H1 (cell line): ENCODE measurements at regions not wholly inside any gene's neighbourhood (a gene's known extent, or its start where the extent isn't known, plus 50 kb on each side); places are given as distances from the start of the nearest gene placed in this dataset.

Experiments
- CTCF ChIA-PET: fragments of 300-600 bp; sonication (Branson Sonifier 250); formaldehyde crosslinking; loops from one replicate; lab custom pipeline; 2021; ENCODE audit not compliant: partially characterized antibody; lab: Charles Lee
- POLR2A ChIA-PET: fragments of 300-600 bp; sonication (Branson Sonifier 250); formaldehyde crosslinking; loops from one replicate; lab custom pipeline; 2021; ENCODE audit warnings: inconsistent platforms; ENCODE audit not compliant: partially characterized antibody; lab: Charles Lee
- DNase-seq, 2 experiments: peaks; one replicate each; pipeline versions ENCODE4 v3.0.0 to v3.0.0-alpha.2; 2010 to 2022; ENCODE audit warnings: low spot score in 2 of 2, low read depth in 1 of 2, mixed read lengths in 1 of 2
- FAIRE-seq: peaks from 2 replicates; lab custom pipeline; 2011; peaks lifted over from hg19 to GRCh38; lab: Jason Lieb, UNC
- H2AFZ ChIP-seq: 2 replicates; pipeline ENCODE4 v1.8.1; 2012; ENCODE audit warnings: low read length, inconsistent platforms
- H2AK5ac ChIP-seq: 2 replicates; pipeline ENCODE4 v1.6.1; 2013; ENCODE audit warnings: low read depth, low read length
- H2BK120ac ChIP-seq: replicated peaks from 2 replicates; pipeline ENCODE3; 2013; ENCODE audit warnings: low read depth, low read length, inconsistent platforms
- H2BK12ac ChIP-seq: 2 replicates; pipeline ENCODE4 v1.6.1; 2013; ENCODE audit warnings: low read depth, low read length
- H2BK15ac ChIP-seq: 2 replicates; pipeline ENCODE4 v1.6.1; 2013; ENCODE audit warnings: low read length
- H2BK20ac ChIP-seq: 2 replicates; pipeline ENCODE4 v1.6.1; 2013; ENCODE audit warnings: low read length
- H2BK5ac ChIP-seq: 2 replicates; pipeline ENCODE4 v1.6.1; 2013; ENCODE audit warnings: low read depth, low read length
- H3K14ac ChIP-seq: 2 replicates; pipeline ENCODE4 v1.6.1; 2013; ENCODE audit warnings: inconsistent platforms; ENCODE audit not compliant: insufficient read length
- H3K18ac ChIP-seq: 2 replicates; pipeline ENCODE4 v1.6.1; 2013; ENCODE audit warnings: low read length; ENCODE audit errors: extremely low read depth
- H3K23ac ChIP-seq: 2 replicates; pipeline ENCODE4 v1.6.1; 2013; ENCODE audit warnings: inconsistent platforms; ENCODE audit not compliant: insufficient read length
- H3K23me2 ChIP-seq: 2 replicates; pipeline ENCODE4 v1.6.1; 2013; ENCODE audit warnings: low read depth, low read length
- H3K27ac ChIP-seq: 2 replicates; pipeline ENCODE4 v1.6.1; 2011; ENCODE audit warnings: low read depth, low read length, inconsistent platforms
- H3K27me3 ChIP-seq, 4 experiments: replicated peaks in 1 of 4; 1 replicate in 1 of 4; 2 replicates in 3 of 4; pipeline versions ENCODE4 v1.6.1 to v1.8.1; 2011 to 2013; ENCODE audit warnings: low read length in 3 of 4, mild to moderate bottlenecking in 3 of 4, inconsistent platforms in 2 of 4, mixed read lengths in 2 of 4, moderate library complexity in 1 of 4; ENCODE audit not compliant: control insufficient read depth in 3 of 4, insufficient read depth in 3 of 4; ENCODE audit errors: extremely low read depth in 1 of 4
- H3K36me3 ChIP-seq, 4 experiments: 2 replicates each; pipeline versions ENCODE4 v1.6.1 to v1.8.1; 2011 to 2013; ENCODE audit warnings: mild to moderate bottlenecking in 4 of 4, low read length in 3 of 4, moderate library complexity in 2 of 4, control low read depth in 1 of 4, inconsistent platforms in 1 of 4; ENCODE audit not compliant: insufficient read depth in 4 of 4, control insufficient read depth in 2 of 4
- H3K4ac ChIP-seq: replicated peaks from 2 replicates; pipeline ENCODE3; 2013; ENCODE audit warnings: low read length, low read depth, mixed read lengths, inconsistent platforms; ENCODE audit not compliant: insufficient read length
- H3K4me1 ChIP-seq, 4 experiments: replicated peaks in 1 of 4; 1 replicate in 1 of 4; 2 replicates in 3 of 4; pipeline versions ENCODE4 v1.6.1 to v1.8.1; 2011 to 2013; ENCODE audit warnings: low read length in 3 of 4, inconsistent platforms in 2 of 4, mixed read lengths in 1 of 4; ENCODE audit not compliant: insufficient read depth in 4 of 4, control insufficient read depth in 3 of 4
- H3K4me2 ChIP-seq, 2 experiments: 2 replicates each; pipeline versions ENCODE4 v1.6.1 to v1.8.1; 2011 to 2013; ENCODE audit warnings: low read depth in 2 of 2, low read length in 2 of 2, control low read depth in 1 of 2, inconsistent platforms in 1 of 2, mild to moderate bottlenecking in 1 of 2; ENCODE audit not compliant: insufficient read depth in 1 of 2
- H3K4me3 ChIP-seq, 4 experiments: fragments of 200-600, 300-600 bp in 1 of 4; sonication (generic), shearing (Covaris generic), sonication (Bioruptor Twin) in 1 of 4; 2 replicates each; pipeline versions ENCODE4 v1.5.1 to v1.8.1; 2011 to 2016; ENCODE audit warnings: low read length in 4 of 4, low read depth in 3 of 4, control low read depth in 2 of 4, inconsistent platforms in 2 of 4, mild to moderate bottlenecking in 2 of 4, mixed read lengths in 1 of 4, moderate library complexity in 1 of 4; ENCODE audit not compliant: insufficient read depth in 2 of 4; ENCODE audit errors: extremely low read depth in 1 of 4
- H3K56ac ChIP-seq: replicated peaks from 2 replicates; pipeline ENCODE3; 2013; ENCODE audit warnings: low read depth, mild to moderate bottlenecking, mixed read lengths, low read length, inconsistent platforms; ENCODE audit not compliant: insufficient read length
- H3K79me1 ChIP-seq: 2 replicates; pipeline ENCODE4 v1.6.1; 2013; ENCODE audit warnings: low read depth, low read length, control low read depth
- H3K79me2 ChIP-seq, 2 experiments: 2 replicates each; pipeline versions ENCODE4 v1.6.1 to v1.8.1; 2012 to 2013; ENCODE audit warnings: low read length in 2 of 2, mild to moderate bottlenecking in 2 of 2, inconsistent platforms in 1 of 2; ENCODE audit not compliant: insufficient read depth in 2 of 2, control insufficient read depth in 1 of 2
- H3K9ac ChIP-seq, 4 experiments: replicated peaks in 1 of 4; 1 replicate in 1 of 4; 2 replicates in 3 of 4; pipeline versions ENCODE4 v1.6.1 to v1.8.1; 2011 to 2013; ENCODE audit warnings: low read depth in 3 of 4, low read length in 3 of 4, control low read depth in 2 of 4, mild to moderate bottlenecking in 2 of 4, moderate library complexity in 2 of 4, inconsistent platforms in 1 of 4; ENCODE audit errors: extremely low read depth in 1 of 4
- H3K9me3 ChIP-seq, 2 experiments: 2 replicates each; pipeline versions ENCODE4 v1.6.1 to v1.8.1; 2012 to 2013; ENCODE audit warnings: mild to moderate bottlenecking in 2 of 2, moderate library complexity in 2 of 2, control low read depth in 1 of 2, inconsistent platforms in 1 of 2, low read depth in 1 of 2, low read length in 1 of 2, mixed read lengths in 1 of 2; ENCODE audit not compliant: insufficient read depth in 2 of 2
- H4K20me1 ChIP-seq, 2 experiments: replicated peaks in 1 of 2; 2 replicates each; pipeline versions ENCODE3 to v1.8.1; 2011 to 2013; ENCODE audit warnings: inconsistent platforms in 2 of 2, low read length in 2 of 2, mild to moderate bottlenecking in 1 of 2; ENCODE audit not compliant: insufficient read depth in 2 of 2, control insufficient read depth in 1 of 2
- H4K5ac ChIP-seq: 2 replicates; pipeline ENCODE4 v1.6.1; 2013; ENCODE audit warnings: low read length, low read depth, mixed read lengths, inconsistent platforms; ENCODE audit not compliant: insufficient read length
- H4K8ac ChIP-seq: 2 replicates; pipeline ENCODE4 v1.8.0; 2013; ENCODE audit warnings: mild to moderate bottlenecking, moderate library complexity, low read length, inconsistent platforms; ENCODE audit not compliant: insufficient read depth; ENCODE audit errors: extremely low read depth
- H4K91ac ChIP-seq: replicated peaks from 2 replicates; pipeline ENCODE3; 2013; ENCODE audit warnings: low read length, mixed read lengths, inconsistent platforms; ENCODE audit not compliant: insufficient read length
- BCL11A ChIP-seq, 2 experiments: IDR thresholded peaks; one replicate each; pipeline ENCODE4 v1.6.1; 2011; ENCODE audit warnings: low read depth in 2 of 2, low read length in 2 of 2, mild to moderate bottlenecking in 2 of 2
- CEBPB ChIP-seq: IDR thresholded peaks from 2 replicates; pipeline ENCODE4 v1.6.1; 2012; ENCODE audit warnings: low read depth, low read length
- CREB1 ChIP-seq: IDR thresholded peaks from 2 replicates; pipeline ENCODE4 v1.6.1; 2012; ENCODE audit warnings: inconsistent platforms
- EGR1 ChIP-seq: IDR thresholded peaks from 2 replicates; pipeline ENCODE4 v1.6.1; 2011; ENCODE audit warnings: low read depth, low read length, borderline replicate concordance
- JUND ChIP-seq: IDR thresholded peaks from 2 replicates; pipeline ENCODE4 v1.6.1; 2011; ENCODE audit warnings: mild to moderate bottlenecking, improper control_type of control experiment, low read length
- KDM1A ChIP-seq: fragments of 200-600, 300-600 bp; sonication (generic); IDR thresholded peaks from 2 replicates; pipeline ENCODE4 v1.7.1; 2016; ENCODE audit warnings: mild to moderate bottlenecking, low read length, borderline replicate concordance
- KDM5A ChIP-seq: fragments of 200-600 bp; IDR thresholded peaks from 2 replicates; pipeline ENCODE4 v1.7.1; 2012; ENCODE audit warnings: mild to moderate bottlenecking, low read length, inconsistent platforms, mixed read lengths
- NANOG ChIP-seq: IDR thresholded peaks from 2 replicates; pipeline ENCODE4 v1.6.1; 2011; ENCODE audit warnings: low read length, low read depth, mild to moderate bottlenecking, inconsistent platforms; ENCODE audit not compliant: insufficient read depth, poor library complexity, severe bottlenecking
- RFX5 ChIP-seq: IDR thresholded peaks from 2 replicates; pipeline ENCODE4 v1.6.1; 2011; ENCODE audit warnings: low read depth, low read length, improper control_type of control experiment, borderline replicate concordance
- RXRA ChIP-seq: IDR thresholded peaks from 2 replicates; pipeline ENCODE4 v1.6.1; 2011; ENCODE audit warnings: low read depth, mild to moderate bottlenecking, low read length, moderate library complexity; ENCODE audit not compliant: insufficient read depth
- TAF7 ChIP-seq: optimal IDR thresholded peaks from 2 replicates; pipeline ENCODE3; 2011; ENCODE audit warnings: low read depth, mild to moderate bottlenecking, inconsistent platforms, low read length, moderate library complexity, borderline replicate concordance
- TBP ChIP-seq: IDR thresholded peaks from 2 replicates; pipeline ENCODE4 v1.6.1; 2011; ENCODE audit warnings: low read depth, low read length, improper control_type of control experiment
- TEAD4 ChIP-seq: IDR thresholded peaks from 2 replicates; pipeline ENCODE4 v1.6.1; 2012; ENCODE audit warnings: low read depth, low read length, inconsistent platforms, mixed read lengths
- WGBS, 2 experiments: shearing (Covaris generic) in 1 of 2; methylation state at CpG; one replicate each; pipeline versions ENCODE4 v1.1.6 to v1.1.7; 2013 to 2015; ENCODE audit warnings: low lambda C conversion rate in 2 of 2, mixed read lengths in 2 of 2, inconsistent platforms in 1 of 2, low coverage in 1 of 2, missing lambda C conversion rate in 1 of 2; ENCODE audit not compliant: insufficient replicate concordance in 2 of 2, insufficient coverage in 1 of 2, insufficient read length in 1 of 2; ENCODE audit errors: extremely low coverage in 1 of 2, missing lambda C conversion rate in 1 of 2; 5-methylcytosine and 5-hydroxymethylcytosine counted together
- TF ChIP-seq, protein P1 (sequence below): IDR thresholded peaks from 2 replicates; pipeline ENCODE4 v1.6.1; 2012; ENCODE audit warnings: inconsistent platforms
- TF ChIP-seq, protein P2 (sequence below): IDR thresholded peaks from 2 replicates; pipeline ENCODE4 v1.6.1; 2011; ENCODE audit warnings: low read length, improper control_type of control experiment

DNA sequence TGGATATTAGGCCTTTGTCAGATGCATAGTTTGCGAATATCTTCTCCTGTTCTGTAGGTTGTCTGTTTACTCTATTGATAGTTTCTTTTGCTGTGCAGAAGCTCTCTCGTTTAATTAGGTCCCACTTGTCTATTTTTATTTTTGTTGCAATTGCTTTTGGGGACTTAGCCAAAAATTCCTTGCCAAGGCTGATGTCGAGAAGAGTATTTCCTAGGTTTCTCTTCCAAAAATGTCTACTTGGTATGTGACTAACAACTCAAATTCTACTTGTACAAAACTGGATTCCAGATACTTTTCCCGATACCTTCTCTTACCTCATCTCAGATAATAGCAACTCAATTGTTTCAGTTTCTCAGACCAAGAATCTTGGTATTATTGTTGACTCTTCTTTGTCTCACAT, 142.4 kb upstream of the GLRA2 start:
- no peak overlapping the region for H2BK120ac ChIP-seq
- H3K4ac ChIP-seq, result no peak overlapping the region
- H2AFZ ChIP-seq, result no peak overlapping the region
- no peak for FAIRE-seq
- H3K23me2 ChIP-seq, result no peaks in the 10 kb centered on the region
- no peak overlapping the region for H2BK20ac ChIP-seq
- no peaks in the 10 kb centered on the region for H3K4me1 ChIP-seq
- ChIA-PET CTCF (no interaction called here), POLR2A (no interaction called here)
- H2BK12ac ChIP-seq, result no peak overlapping the region
- 79% methylated on average over 4 of the region's 4 CpGs; no CpG with 5 or more reads in 1 of the 2 experiments for WGBS, 2 experiments
- no peaks in the 10 kb centered on the region for H4K20me1 ChIP-seq
- no peak overlapping the region for H3K18ac ChIP-seq
- no peak overlapping the region for H4K91ac ChIP-seq
- no peak overlapping the region for H3K4me3 ChIP-seq
- no peak overlapping the region for H3K56ac ChIP-seq
- H3K9ac ChIP-seq, result no peak overlapping the region
- no peak overlapping the region for H3K27ac ChIP-seq
- no peak overlapping the region for H4K5ac ChIP-seq
- H4K8ac ChIP-seq, result no peak overlapping the region
- no peak overlapping the region for H2BK15ac ChIP-seq
- no peaks in the 10 kb centered on the region for H3K79me1 ChIP-seq
- H2AK5ac ChIP-seq, result no peak overlapping the region
- H3K79me2 ChIP-seq, result no peaks in the 10 kb centered on the region
- no peaks in the 10 kb centered on the region for H3K36me3 ChIP-seq
- no peak overlapping the region for H2BK5ac ChIP-seq
- DNase-seq, result no peak
- H3K23ac ChIP-seq, result no peak overlapping the region
- no peak overlapping the region for H3K4me2 ChIP-seq
- H3K14ac ChIP-seq, result no peak overlapping the region
- H3K27me3 ChIP-seq, result no peaks in the 10 kb centered on the region
- H3K9me3 ChIP-seq, result no peaks in the 10 kb centered on the region
- TF ChIP-seq, protein P1, sequence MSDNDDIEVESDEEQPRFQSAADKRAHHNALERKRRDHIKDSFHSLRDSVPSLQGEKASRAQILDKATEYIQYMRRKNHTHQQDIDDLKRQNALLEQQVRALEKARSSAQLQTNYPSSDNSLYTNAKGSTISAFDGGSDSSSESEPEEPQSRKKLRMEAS, result no peak
- TF ChIP-seq CEBPB (no peak), KDM1A (no peak), RFX5 (no peak), TEAD4 (no peak), EGR1 (no peak), KDM5A (no peak), RXRA (no peak), CREB1 (no peak), NANOG (no peak), JUND (no peak), TAF7 (no peak), TBP (no peak), BCL11A (IDR thresholded peaks at IDR 0.05; ENCODE audit: low read depth in 2 of 2, low read length in 2 of 2) (no peak)
- TF ChIP-seq, protein P2, sequence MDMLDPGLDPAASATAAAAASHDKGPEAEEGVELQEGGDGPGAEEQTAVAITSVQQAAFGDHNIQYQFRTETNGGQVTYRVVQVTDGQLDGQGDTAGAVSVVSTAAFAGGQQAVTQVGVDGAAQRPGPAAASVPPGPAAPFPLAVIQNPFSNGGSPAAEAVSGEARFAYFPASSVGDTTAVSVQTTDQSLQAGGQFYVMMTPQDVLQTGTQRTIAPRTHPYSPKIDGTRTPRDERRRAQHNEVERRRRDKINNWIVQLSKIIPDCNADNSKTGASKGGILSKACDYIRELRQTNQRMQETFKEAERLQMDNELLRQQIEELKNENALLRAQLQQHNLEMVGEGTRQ, result no peak
